ENCODE measurements at regions not wholly inside any gene's neighbourhood (a gene's known extent, or its start where the extent isn't known, plus 50 kb on each side); places are given as distances from the start of the nearest gene placed in this dataset.
"Not testable (repeated sequence)": the region's sequence is repeated elsewhere in the genome, so short reads cannot be mapped to it uniquely, and the experiment has no call there.

GRCh38 chr18:66395671-66396218, 208.1 kb downstream of the CDH19 start:
- H3K4me3 ChIP-seq (ENCODE audit: low read depth, low read length) = no peak overlapping the region
- no peak for DNase-seq (ENCODE audit: low read depth)
- TF ChIP-seq, protein P1, sequence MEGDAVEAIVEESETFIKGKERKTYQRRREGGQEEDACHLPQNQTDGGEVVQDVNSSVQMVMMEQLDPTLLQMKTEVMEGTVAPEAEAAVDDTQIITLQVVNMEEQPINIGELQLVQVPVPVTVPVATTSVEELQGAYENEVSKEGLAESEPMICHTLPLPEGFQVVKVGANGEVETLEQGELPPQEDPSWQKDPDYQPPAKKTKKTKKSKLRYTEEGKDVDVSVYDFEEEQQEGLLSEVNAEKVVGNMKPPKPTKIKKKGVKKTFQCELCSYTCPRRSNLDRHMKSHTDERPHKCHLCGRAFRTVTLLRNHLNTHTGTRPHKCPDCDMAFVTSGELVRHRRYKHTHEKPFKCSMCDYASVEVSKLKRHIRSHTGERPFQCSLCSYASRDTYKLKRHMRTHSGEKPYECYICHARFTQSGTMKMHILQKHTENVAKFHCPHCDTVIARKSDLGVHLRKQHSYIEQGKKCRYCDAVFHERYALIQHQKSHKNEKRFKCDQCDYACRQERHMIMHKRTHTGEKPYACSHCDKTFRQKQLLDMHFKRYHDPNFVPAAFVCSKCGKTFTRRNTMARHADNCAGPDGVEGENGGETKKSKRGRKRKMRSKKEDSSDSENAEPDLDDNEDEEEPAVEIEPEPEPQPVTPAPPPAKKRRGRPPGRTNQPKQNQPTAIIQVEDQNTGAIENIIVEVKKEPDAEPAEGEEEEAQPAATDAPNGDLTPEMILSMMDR (conservative IDR thresholded peaks at IDR 0.05; ENCODE audit: low read depth, low read length) = no peak

GRCh38 chr18:66393463-66393862, 210.4 kb downstream of the CDH19 start:
- no peak for DNase-seq (ENCODE audit: low read depth)
- TF ChIP-seq, protein P1 (conservative IDR thresholded peaks at IDR 0.05; ENCODE audit: low read depth, low read length) = no peak
- H3K4me3 ChIP-seq (ENCODE audit: low read depth, low read length) = no peak overlapping the region

- TF ChIP-seq, protein P1 (conservative IDR thresholded peaks at IDR 0.05; ENCODE audit: low read depth, low read length) = no peak
- no peak overlapping the region for H3K4me3 ChIP-seq (ENCODE audit: low read depth, low read length)
- DNase-seq (ENCODE audit: low read depth) = no peak
Observed at GRCh38 chr18:66377291-66377690, 226.6 kb downstream of the CDH19 start.

- not testable (repeated sequence) for H3K4me3 ChIP-seq (ENCODE audit: low read depth, low read length); DNase-seq (ENCODE audit: low read depth)
Observed at GRCh38 chr18:66375391-66375790, 228.5 kb downstream of the CDH19 start.

DNA sequence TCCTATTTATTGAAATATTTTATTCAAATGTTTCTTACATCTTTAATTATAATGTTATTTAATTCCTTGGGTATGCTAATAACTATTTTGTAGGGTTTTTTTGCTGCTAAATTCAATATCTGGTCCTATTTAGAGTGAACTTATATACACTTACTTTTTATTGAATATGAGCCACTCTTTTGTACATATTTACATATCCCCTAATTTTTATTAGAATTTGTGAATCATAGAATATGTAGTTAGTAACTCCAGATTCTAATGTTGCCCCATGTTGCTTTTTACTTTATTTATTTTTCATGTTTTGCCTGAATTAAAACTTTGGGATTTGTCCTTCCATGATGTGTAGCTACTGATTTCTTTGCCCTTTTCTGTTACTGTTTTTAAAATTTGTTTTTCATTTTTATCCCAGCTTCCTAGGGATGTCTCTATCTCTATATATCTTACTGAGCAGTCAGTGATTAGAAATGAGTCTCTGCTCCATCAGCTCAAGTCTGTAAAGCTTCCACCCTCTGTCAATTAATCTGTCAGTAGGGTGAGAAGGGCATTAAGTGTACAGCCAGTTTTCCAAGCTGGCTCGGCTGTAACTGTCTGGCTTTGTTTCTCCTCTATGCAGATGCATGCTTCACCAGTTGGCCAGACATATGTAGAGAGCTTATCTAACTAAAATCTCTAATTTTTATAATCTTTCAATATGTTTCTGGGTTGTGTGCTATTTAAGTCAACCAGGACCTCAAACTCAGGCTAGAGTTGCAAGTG, 256.9 kb downstream of the CDH19 start:
- TF ChIP-seq, protein P1 (conservative IDR thresholded peaks at IDR 0.05; ENCODE audit: low read depth, low read length) = no peak
- H3K4me3 ChIP-seq (ENCODE audit: low read depth, low read length) = no peak overlapping the region
- no peak for DNase-seq (ENCODE audit: low read depth)

DNA sequence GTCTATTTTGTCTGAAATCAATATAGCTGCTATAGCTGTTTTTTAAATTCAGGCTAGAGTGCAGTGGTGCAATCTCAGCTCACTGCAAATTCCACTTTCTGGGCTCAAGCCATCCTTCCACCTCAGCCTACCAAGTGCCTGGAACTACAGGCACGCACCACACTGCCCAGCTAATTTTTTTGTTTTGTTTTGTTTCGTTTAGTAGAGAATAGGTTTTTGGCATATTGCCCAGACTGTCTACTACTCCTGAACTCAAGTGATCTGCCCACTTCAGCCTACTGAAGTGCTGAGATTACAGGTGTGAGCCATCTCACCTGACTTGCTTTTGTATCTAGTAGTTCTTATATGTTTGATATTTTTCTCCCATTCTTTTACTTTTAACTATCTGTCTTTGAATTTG, 259.7 kb downstream of the CDH19 start:
- TF ChIP-seq, protein P1 (conservative IDR thresholded peaks at IDR 0.05; ENCODE audit: low read depth, low read length) = no peak
- H3K4me3 ChIP-seq (ENCODE audit: low read depth, low read length) = no peak overlapping the region
- no peak for DNase-seq (ENCODE audit: low read depth)

GRCh38 chr18:66342577-66342976, 261.3 kb downstream of the CDH19 start:
- DNase-seq (ENCODE audit: low read depth) = no peak
- TF ChIP-seq, protein P1 (conservative IDR thresholded peaks at IDR 0.05; ENCODE audit: low read depth, low read length) = no peak
- no peak overlapping the region for H3K4me3 ChIP-seq (ENCODE audit: low read depth, low read length)
